GM13976 (cell line): ENCODE measurements at regions not wholly inside any gene's neighbourhood (a gene's known extent, or its start where the extent isn't known, plus 50 kb on each side); places are given as distances from the start of the nearest gene placed in this dataset.

Experiments used
- DNase-seq: peaks from one replicate; pipeline ENCODE4 v3.0.0; 2012; ENCODE audit warnings: low spot score
- CTCF ChIP-seq: IDR thresholded peaks from 2 replicates; pipeline ENCODE4 v1.5.1; 2012; ENCODE audit warnings: borderline replicate concordance, mild to moderate bottlenecking; ENCODE audit not compliant: insufficient read depth; ENCODE audit errors: extremely low read depth, missing control alignments, control extremely low read depth
- in situ Hi-C: fragments of 300-500 bp; cut with MboI; formaldehyde crosslinking; loops from one replicate; pipeline ENCODE4 v1.12.0; 2022; ENCODE audit warnings: low sequenced_read_pairs, mixed read lengths, inconsistent platforms; ENCODE audit not compliant: unreplicated experiment

- TF ChIP-seq CTCF: no peak
- DNase-seq: no peak
- in situ Hi-C loops: no loop called here
Measured at GRCh38 chr16:85179344-85180046, 67.2 kb upstream of the CIBAR2 start.

GRCh38 chr16:85180047-85180826, 68.0 kb upstream of the CIBAR2 start:
- in situ Hi-C loops: no loop called here

GRCh38 chr16:85180827-85181738, 68.8 kb upstream of the CIBAR2 start:
- DNase-seq: no peak
- in situ Hi-C loops: no loop called here
- TF ChIP-seq CTCF: no peak

More at GRCh38 chr16:85180047-85180826, 68.0 kb upstream of the CIBAR2 start:
- DNase-seq: no peak
- TF ChIP-seq CTCF: no peak

- in situ Hi-C loops: no loop called here
- no peak for DNase-seq
- no peak for TF ChIP-seq CTCF
Measured at GRCh38 chr16:85181739-85182129, 69.5 kb upstream of the CIBAR2 start.

GRCh38 chr16:85182286-85182685, 70.0 kb upstream of the CIBAR2 start:
- TF ChIP-seq CTCF: no peak
- in situ Hi-C loops: no loop called here

GRCh38 chr16:85182774-85183173, 70.5 kb upstream of the CIBAR2 start:
- TF ChIP-seq CTCF: no peak
- no peak for DNase-seq
- in situ Hi-C loops: no loop called here

More at GRCh38 chr16:85182286-85182685, 70.0 kb upstream of the CIBAR2 start:
- no peak for DNase-seq
